ENCODE measurements at regions not wholly inside any gene's neighbourhood (a gene's known extent, or its start where the extent isn't known, plus 50 kb on each side); places are given as distances from the start of the nearest gene placed in this dataset.

DNA sequence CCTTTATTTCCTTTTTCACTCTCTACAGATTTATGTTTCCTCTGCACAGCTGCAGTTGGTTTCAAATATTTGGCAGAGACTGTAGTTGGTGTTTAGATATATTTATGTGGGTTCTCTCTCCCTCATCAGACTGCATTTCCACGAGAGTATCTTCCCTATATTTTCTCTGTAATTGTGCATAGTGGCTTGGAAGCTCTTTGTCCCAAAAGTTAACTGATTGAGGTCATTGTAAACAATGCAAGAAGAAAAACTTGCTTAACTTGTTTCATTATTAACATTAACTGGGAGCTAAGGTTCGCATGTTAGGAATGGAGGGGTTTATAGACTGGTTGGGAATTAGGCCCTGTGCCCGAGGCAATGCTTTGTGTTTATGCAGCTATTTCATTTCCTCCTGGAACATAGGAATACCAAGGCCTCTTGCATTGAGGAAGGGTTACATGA is 216.9 kb upstream of the HMGA2 start:
- TF ChIP-seq, protein P1, sequence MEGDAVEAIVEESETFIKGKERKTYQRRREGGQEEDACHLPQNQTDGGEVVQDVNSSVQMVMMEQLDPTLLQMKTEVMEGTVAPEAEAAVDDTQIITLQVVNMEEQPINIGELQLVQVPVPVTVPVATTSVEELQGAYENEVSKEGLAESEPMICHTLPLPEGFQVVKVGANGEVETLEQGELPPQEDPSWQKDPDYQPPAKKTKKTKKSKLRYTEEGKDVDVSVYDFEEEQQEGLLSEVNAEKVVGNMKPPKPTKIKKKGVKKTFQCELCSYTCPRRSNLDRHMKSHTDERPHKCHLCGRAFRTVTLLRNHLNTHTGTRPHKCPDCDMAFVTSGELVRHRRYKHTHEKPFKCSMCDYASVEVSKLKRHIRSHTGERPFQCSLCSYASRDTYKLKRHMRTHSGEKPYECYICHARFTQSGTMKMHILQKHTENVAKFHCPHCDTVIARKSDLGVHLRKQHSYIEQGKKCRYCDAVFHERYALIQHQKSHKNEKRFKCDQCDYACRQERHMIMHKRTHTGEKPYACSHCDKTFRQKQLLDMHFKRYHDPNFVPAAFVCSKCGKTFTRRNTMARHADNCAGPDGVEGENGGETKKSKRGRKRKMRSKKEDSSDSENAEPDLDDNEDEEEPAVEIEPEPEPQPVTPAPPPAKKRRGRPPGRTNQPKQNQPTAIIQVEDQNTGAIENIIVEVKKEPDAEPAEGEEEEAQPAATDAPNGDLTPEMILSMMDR (IDR thresholded peaks at IDR 0.05; ENCODE audit: low read depth, low read length): no peak
- TF ChIP-seq MYC (IDR thresholded peaks at IDR 0.05; ENCODE audit: low read depth, low read length): no peak
